Neutrophil (primary cell): ENCODE measurements at regions not wholly inside any gene's neighbourhood (a gene's known extent, or its start where the extent isn't known, plus 50 kb on each side); places are given as distances from the start of the nearest gene placed in this dataset.

ENCODE experiments used
- H3K27ac ChIP-seq: fragments of 200-600 bp; sonication (generic); 2 replicates; pipeline ENCODE4 v1.5.1; 2016; ENCODE audit warnings: mild to moderate bottlenecking, moderate library complexity
- H3K27me3 ChIP-seq: fragments of 200-600 bp; sonication (generic); 2 replicates; pipeline ENCODE4 v1.6.0; 2016; ENCODE audit warnings: mild to moderate bottlenecking
- H3K36me3 ChIP-seq: fragments of 200-600 bp; sonication (generic); 2 replicates; pipeline ENCODE4 v1.5.1; 2017
- H3K4me1 ChIP-seq, 2 experiments: fragments of 200-600 bp in 1 of 2; sonication (generic) in 1 of 2; 1 replicate in 1 of 2; 2 replicates in 1 of 2; pipeline versions ENCODE4 v1.5.1 to v1.6.1; 2013 to 2016; ENCODE audit warnings: low read depth in 1 of 2, low read length in 1 of 2, mild to moderate bottlenecking in 1 of 2, moderate library complexity in 1 of 2; ENCODE audit not compliant: control insufficient read depth in 1 of 2, insufficient read depth in 1 of 2
- H3K4me3 ChIP-seq, 2 experiments: fragments of 200-600 bp in 1 of 2; sonication (generic) in 1 of 2; 1 replicate in 1 of 2; 2 replicates in 1 of 2; pipeline ENCODE4 v1.5.1; 2013 to 2016; ENCODE audit warnings: low read depth in 1 of 2, low read length in 1 of 2, mild to moderate bottlenecking in 1 of 2, moderate library complexity in 1 of 2
- H3K9me3 ChIP-seq: fragments of 200-600 bp; sonication (generic); 2 replicates; pipeline ENCODE4 v1.5.1; 2016
- CTCF ChIP-seq: fragments of 200-600 bp; sonication (generic); IDR thresholded peaks from 2 replicates; pipeline ENCODE4 v1.5.1; 2016; ENCODE audit warnings: antibody characterized with exemption

GRCh38 chr4:129335818-129336217, 239.9 kb downstream of the C4orf33 start:
- Histone ChIP-seq H3K27ac (no peak overlapping the region), H3K27me3 (no peaks in the 10 kb centered on the region), H3K9me3 (no peaks in the 10 kb centered on the region), H3K4me3 (no peak overlapping the region), H3K36me3 (no peaks in the 10 kb centered on the region), H3K4me1 (no peaks in the 10 kb centered on the region)
- TF ChIP-seq CTCF = no peak

DNA sequence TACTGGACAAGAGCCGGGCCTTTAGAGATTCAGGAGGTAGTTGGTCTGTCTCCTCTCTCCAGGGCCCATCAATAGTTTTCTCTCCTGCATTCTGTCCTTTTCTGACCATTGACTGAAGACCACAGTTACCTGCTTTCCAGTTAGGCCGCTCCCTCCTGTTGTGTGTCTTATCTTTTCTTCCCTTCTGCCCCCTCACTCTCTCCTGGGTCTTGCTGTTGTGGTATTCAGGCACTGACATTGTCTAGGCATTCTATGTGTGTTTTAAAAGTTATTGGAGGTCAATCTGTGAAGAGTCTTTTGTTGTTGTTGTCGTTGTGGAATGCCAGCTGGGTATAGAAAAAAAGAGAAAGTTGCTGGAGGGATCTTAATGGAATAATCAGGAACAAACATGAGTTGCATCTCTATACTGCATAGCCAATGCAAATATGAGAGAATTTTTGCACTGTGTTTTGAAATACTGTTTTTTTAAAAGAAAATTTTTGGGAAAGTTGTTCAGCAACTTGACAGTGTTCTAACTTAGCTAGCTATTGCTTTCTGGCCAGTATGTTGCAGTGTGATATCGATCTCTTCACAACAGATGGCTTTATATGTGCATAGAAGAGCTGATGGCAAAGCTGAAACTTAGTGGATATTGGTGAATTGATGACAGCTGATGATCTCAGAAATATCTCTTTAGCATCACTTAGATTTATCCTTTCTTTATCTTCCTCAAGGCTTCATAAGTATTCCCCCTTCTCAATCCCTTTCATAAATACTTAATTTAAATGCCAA, 240.7 kb downstream of the C4orf33 start:
- H3K36me3 ChIP-seq = no peaks in the 10 kb centered on the region
- no peaks in the 10 kb centered on the region for H3K27me3 ChIP-seq
- H3K9me3 ChIP-seq = no peaks in the 10 kb centered on the region
- TF ChIP-seq CTCF = no peak
- H3K4me3 ChIP-seq = no peak overlapping the region
- H3K27ac ChIP-seq = no peak overlapping the region
- no peaks in the 10 kb centered on the region for H3K4me1 ChIP-seq

DNA sequence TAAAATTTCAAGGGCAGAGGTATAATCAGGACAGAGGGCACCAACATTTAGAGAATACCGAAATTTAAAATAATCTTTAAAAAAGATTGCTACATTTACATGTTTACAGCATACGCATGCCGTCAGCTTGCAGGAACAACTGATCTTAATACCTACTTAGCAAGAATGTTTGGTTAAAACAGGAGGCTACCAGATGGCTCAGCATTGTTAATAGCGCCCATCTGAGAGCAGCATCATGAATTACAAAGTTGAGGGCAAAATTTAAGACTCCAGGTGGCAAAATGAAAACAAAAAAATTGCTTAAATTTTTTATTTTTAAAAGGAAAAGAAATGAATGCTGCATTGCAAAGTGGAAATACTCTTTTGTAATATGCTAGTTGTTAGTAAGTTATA, 241.3 kb downstream of the C4orf33 start:
- H3K27me3 ChIP-seq = no peaks in the 10 kb centered on the region
- no peak overlapping the region for H3K4me3 ChIP-seq
- no peaks in the 10 kb centered on the region for H3K9me3 ChIP-seq
- H3K27ac ChIP-seq = no peak overlapping the region
- H3K4me1 ChIP-seq = peaks cover 0 to 1% of the 10 kb centered on the region in 2 experiments
- H3K36me3 ChIP-seq = no peaks in the 10 kb centered on the region
- TF ChIP-seq CTCF = no peak

DNA sequence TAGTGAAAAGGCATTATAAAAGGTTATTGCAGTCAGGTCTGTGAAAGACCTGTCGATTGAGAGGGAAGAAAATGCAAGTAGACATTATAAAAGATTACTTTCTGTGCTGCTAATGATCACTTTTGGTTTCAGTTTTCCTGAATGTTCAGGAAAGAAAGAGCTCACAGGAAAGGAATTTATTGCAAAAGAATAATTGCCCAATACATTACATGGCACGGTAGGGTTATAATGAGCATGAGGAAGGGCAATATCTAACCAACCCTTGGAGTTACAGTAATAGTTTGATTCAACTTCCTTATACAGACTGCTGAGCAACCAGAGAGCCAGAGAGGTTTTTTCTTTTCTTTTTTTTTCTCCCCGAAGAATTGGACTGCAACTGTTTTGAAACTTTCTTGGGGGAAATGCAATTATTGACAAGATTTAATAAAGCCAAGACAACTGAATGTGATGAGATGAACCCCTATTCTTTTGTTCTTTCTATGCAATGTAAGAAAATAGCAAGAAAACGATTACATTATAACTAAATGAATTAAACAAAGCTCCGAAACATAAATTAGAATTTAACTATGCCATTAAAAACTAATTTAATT, 247.0 kb downstream of the C4orf33 start:
- peak overlapping the region; percentile 37 for H3K27ac ChIP-seq

GRCh38 chr4:129344058-129344457, 248.1 kb downstream of the C4orf33 start:
- peaks cover 10 to 16% of the 10 kb centered on the region in 2 experiments for H3K4me1 ChIP-seq
- no peaks in the 10 kb centered on the region for H3K9me3 ChIP-seq
- no peaks in the 10 kb centered on the region for H3K27me3 ChIP-seq
- H3K36me3 ChIP-seq = no peaks in the 10 kb centered on the region
- no peak overlapping the region for H3K27ac ChIP-seq
- H3K4me3 ChIP-seq = no peak overlapping the region
- peak; percentile 35 for TF ChIP-seq CTCF

More for the DNA sequence above, 247.0 kb downstream of the C4orf33 start:
- no peaks in the 10 kb centered on the region for H3K27me3 ChIP-seq
- TF ChIP-seq CTCF = no peak
- peaks cover 10 to 16% of the 10 kb centered on the region in 2 experiments for H3K4me1 ChIP-seq
- H3K9me3 ChIP-seq = no peaks in the 10 kb centered on the region
- H3K36me3 ChIP-seq = no peaks in the 10 kb centered on the region
- peak overlapping the region; percentile 19 to 21 for H3K4me3 ChIP-seq
